ENCODE measurements at regions not wholly inside any gene's neighbourhood (a gene's known extent, or its start where the extent isn't known, plus 50 kb on each side); places are given as distances from the start of the nearest gene placed in this dataset.

- Mint-ChIP-seq H3K9me3 (no peaks in the 10 kb centered on the region), H3K27me3 (ENCODE audit: insufficient read depth) (peaks cover 13% of the 10 kb centered on the region), H3K27ac (no peak overlapping the region), H3K4me3 (no peak overlapping the region), H3K4me1 (ENCODE audit: low read depth) (no peaks in the 10 kb centered on the region), H3K36me3 (ENCODE audit: low read depth) (no peaks in the 10 kb centered on the region)
- TF ChIP-seq, protein P1, sequence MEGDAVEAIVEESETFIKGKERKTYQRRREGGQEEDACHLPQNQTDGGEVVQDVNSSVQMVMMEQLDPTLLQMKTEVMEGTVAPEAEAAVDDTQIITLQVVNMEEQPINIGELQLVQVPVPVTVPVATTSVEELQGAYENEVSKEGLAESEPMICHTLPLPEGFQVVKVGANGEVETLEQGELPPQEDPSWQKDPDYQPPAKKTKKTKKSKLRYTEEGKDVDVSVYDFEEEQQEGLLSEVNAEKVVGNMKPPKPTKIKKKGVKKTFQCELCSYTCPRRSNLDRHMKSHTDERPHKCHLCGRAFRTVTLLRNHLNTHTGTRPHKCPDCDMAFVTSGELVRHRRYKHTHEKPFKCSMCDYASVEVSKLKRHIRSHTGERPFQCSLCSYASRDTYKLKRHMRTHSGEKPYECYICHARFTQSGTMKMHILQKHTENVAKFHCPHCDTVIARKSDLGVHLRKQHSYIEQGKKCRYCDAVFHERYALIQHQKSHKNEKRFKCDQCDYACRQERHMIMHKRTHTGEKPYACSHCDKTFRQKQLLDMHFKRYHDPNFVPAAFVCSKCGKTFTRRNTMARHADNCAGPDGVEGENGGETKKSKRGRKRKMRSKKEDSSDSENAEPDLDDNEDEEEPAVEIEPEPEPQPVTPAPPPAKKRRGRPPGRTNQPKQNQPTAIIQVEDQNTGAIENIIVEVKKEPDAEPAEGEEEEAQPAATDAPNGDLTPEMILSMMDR (IDR thresholded peaks at IDR 0.05) = no peak
- DNase-seq = no peak
Observed at GRCh38 chr4:183841001-183841400, 64.1 kb upstream of the STOX2 start.

- TF ChIP-seq, protein P1 (IDR thresholded peaks at IDR 0.05) = no peak
- H3K4me1 Mint-ChIP-seq (ENCODE audit: low read depth) = no peaks in the 10 kb centered on the region
- no peak overlapping the region for H3K27ac Mint-ChIP-seq
- H3K27me3 Mint-ChIP-seq (ENCODE audit: insufficient read depth) = peaks cover 9% of the 10 kb centered on the region
- H3K36me3 Mint-ChIP-seq (ENCODE audit: low read depth) = no peaks in the 10 kb centered on the region
- H3K4me3 Mint-ChIP-seq = no peak overlapping the region
- DNase-seq = no peak
- no peaks in the 10 kb centered on the region for H3K9me3 Mint-ChIP-seq
Observed at GRCh38 chr4:183842129-183842528, 63.0 kb upstream of the STOX2 start.

DNA sequence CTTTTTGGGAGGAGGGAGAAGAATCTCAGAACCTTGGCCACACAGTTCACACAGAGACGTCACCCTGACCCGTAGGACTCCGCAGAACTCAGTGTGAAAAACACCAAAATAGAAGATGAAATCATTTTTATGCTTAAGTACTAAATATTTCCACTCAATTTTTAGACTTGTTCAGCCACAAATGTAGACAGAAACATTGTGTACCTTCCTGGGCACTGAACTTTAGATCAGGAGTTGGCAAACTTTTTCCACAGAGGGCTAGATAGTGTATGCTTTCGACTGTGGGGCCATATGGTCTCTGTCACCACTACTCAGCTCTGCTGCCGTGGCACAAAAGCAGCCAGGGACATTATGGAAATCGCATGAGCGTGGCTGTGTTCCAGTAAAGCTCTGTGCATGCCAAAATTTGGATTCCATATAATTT lies 61.8 kb upstream of the STOX2 start:
- DNase-seq = no peak
- Mint-ChIP-seq H3K36me3 (ENCODE audit: low read depth) (no peaks in the 10 kb centered on the region), H3K4me1 (ENCODE audit: low read depth) (no peaks in the 10 kb centered on the region), H3K4me3 (no peak overlapping the region), H3K27ac (no peak overlapping the region), H3K9me3 (no peaks in the 10 kb centered on the region), H3K27me3 (ENCODE audit: insufficient read depth) (peaks cover 6% of the 10 kb centered on the region)
- TF ChIP-seq, protein P1 (IDR thresholded peaks at IDR 0.05) = no peak

DNA sequence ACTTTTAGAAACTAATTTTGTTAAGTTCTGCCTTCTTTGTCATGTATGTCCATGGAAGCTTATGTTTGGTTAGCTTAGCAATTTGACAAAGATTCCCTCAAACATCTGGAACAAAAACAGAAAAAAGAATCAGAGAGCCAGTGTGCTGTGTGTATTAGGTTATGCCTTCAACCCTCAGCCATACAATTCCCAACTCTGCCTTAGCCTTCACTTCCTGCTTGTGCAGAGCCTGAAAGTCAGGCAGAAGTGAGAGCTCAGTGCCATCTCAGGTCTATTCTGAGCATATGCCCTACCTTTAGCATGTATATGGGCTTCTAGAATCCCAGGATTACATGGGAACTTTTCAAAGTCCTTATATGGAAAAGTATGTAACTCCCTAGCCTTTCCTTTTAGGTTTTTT lies 58.2 kb upstream of the STOX2 start:
- H3K4me3 Mint-ChIP-seq = no peak overlapping the region

GRCh38 chr4:183848805-183849204 lies 56.3 kb upstream of the STOX2 start:
- no peak for DNase-seq
- Mint-ChIP-seq H3K9me3 (no peaks in the 10 kb centered on the region), H3K27ac (no peak overlapping the region), H3K4me1 (ENCODE audit: low read depth) (no peaks in the 10 kb centered on the region), H3K27me3 (ENCODE audit: insufficient read depth) (peaks cover 6% of the 10 kb centered on the region), H3K4me3 (no peak overlapping the region), H3K36me3 (ENCODE audit: low read depth) (no peaks in the 10 kb centered on the region)
- TF ChIP-seq, protein P1 (IDR thresholded peaks at IDR 0.05) = no peak

More for the DNA sequence above, 58.2 kb upstream of the STOX2 start:
- no peaks in the 10 kb centered on the region for H3K4me1 Mint-ChIP-seq (ENCODE audit: low read depth)
- TF ChIP-seq, protein P1 (IDR thresholded peaks at IDR 0.05) = no peak
- H3K27me3 Mint-ChIP-seq (ENCODE audit: insufficient read depth) = peaks cover 6% of the 10 kb centered on the region
- H3K27ac Mint-ChIP-seq = no peak overlapping the region
- H3K9me3 Mint-ChIP-seq = no peaks in the 10 kb centered on the region
- DNase-seq = no peak
- H3K36me3 Mint-ChIP-seq (ENCODE audit: low read depth) = no peaks in the 10 kb centered on the region

Data from HFFc6 (cell line).